IMR-90 (cell line): ENCODE measurements at regions not wholly inside any gene's neighbourhood (a gene's known extent, or its start where the extent isn't known, plus 50 kb on each side); places are given as distances from the start of the nearest gene placed in this dataset.

Experiments
- ATAC-seq: fragments of 200-7000 bp; cut with Tn5 transposase; 2 replicates; pipeline ENCODE4 v1.9.1; 2020; ENCODE audit warnings: low read depth, mild to moderate bottlenecking, moderate library complexity
- BruUV-seq: library from RNA; stranded (reverse); fragments of 400-500 nt; replicated peaks from 2 replicates; lab custom pipeline; 2021; lab: Mats Ljungman, UMichigan
- CTCF ChIA-PET: fragments of 300-600 bp; formaldehyde crosslinking; extraction: SDS; loops from one replicate; lab custom pipeline; 2021; ENCODE audit warnings: antibody characterized with exemption; lab: Yijun Ruan, JAX
- POLR2A ChIA-PET: fragments of 300-600 bp; sonication (Branson Sonifier 250); formaldehyde crosslinking; loops from one replicate; lab custom pipeline; 2022; ENCODE audit warnings: antibody characterized with exemption; ENCODE audit not compliant: unreplicated experiment; lab: Charles Lee
- DNase-seq: peaks from one replicate; pipeline ENCODE4 v3.0.0; 2013
- H2AFZ ChIP-seq: replicated peaks from 2 replicates; pipeline ENCODE3; 2013; ENCODE audit warnings: low read length, mild to moderate bottlenecking; ENCODE audit not compliant: poor library complexity
- H2AK5ac ChIP-seq: 2 replicates; pipeline ENCODE4 v1.6.1; 2013; ENCODE audit warnings: low read depth, low read length, inconsistent platforms
- H2AK9ac ChIP-seq: replicated peaks from 2 replicates; pipeline ENCODE3; 2013; ENCODE audit warnings: mild to moderate bottlenecking, low read depth, low read length, moderate library complexity; ENCODE audit not compliant: poor library complexity
- H2BK120ac ChIP-seq: 2 replicates; pipeline ENCODE4 v1.6.1; 2013; ENCODE audit warnings: low read depth, low read length, inconsistent platforms
- H2BK15ac ChIP-seq: 3 replicates; pipeline ENCODE4 v1.6.1; 2013; ENCODE audit warnings: low read depth, low read length, inconsistent platforms
- H2BK20ac ChIP-seq: 2 replicates; pipeline ENCODE4 v1.6.1; 2013; ENCODE audit warnings: low read depth, mild to moderate bottlenecking, inconsistent platforms, low read length, moderate library complexity
- H2BK5ac ChIP-seq: 2 replicates; pipeline ENCODE4 v1.6.1; 2013; ENCODE audit warnings: mild to moderate bottlenecking, low read depth, low read length, inconsistent platforms; ENCODE audit not compliant: poor library complexity, severe bottlenecking
- H3K14ac ChIP-seq: replicated peaks from 2 replicates; pipeline ENCODE4 v1.6.1; 2013; ENCODE audit warnings: low read depth, low read length, inconsistent platforms
- H3K18ac ChIP-seq: 2 replicates; pipeline ENCODE4 v1.6.1; 2013; ENCODE audit warnings: low read depth, low read length, control low read depth
- H3K23ac ChIP-seq: 2 replicates; pipeline ENCODE4 v1.6.1; 2013; ENCODE audit warnings: low read depth, low read length, inconsistent platforms
- H3K27ac ChIP-seq: 2 replicates; pipeline ENCODE4 v1.5.1; 2013; ENCODE audit warnings: mild to moderate bottlenecking, control low read depth, low read length; ENCODE audit not compliant: insufficient read depth
- H3K27me3 ChIP-seq: 2 replicates; pipeline ENCODE4 v1.6.1; 2013; ENCODE audit warnings: low read length; ENCODE audit not compliant: control insufficient read depth, insufficient read depth
- H3K36me3 ChIP-seq: 2 replicates; pipeline ENCODE4 v1.6.1; 2013; ENCODE audit warnings: low read length, mixed read lengths; ENCODE audit not compliant: control insufficient read depth, insufficient read depth
- H3K4ac ChIP-seq: 2 replicates; pipeline ENCODE4 v1.6.1; 2013; ENCODE audit warnings: low read depth, low read length, inconsistent platforms
- H3K4me1 ChIP-seq: 2 replicates; pipeline ENCODE4 v1.6.1; 2013; ENCODE audit warnings: low read length, mixed read lengths; ENCODE audit not compliant: control insufficient read depth, insufficient read depth
- H3K4me2 ChIP-seq: 2 replicates; pipeline ENCODE4 v1.6.1; 2013; ENCODE audit warnings: low read depth, mild to moderate bottlenecking, control low read depth, low read length, moderate library complexity
- H3K4me3 ChIP-seq: 2 replicates; pipeline ENCODE4 v1.5.1; 2013; ENCODE audit warnings: low read depth, mild to moderate bottlenecking, control low read depth, low read length, moderate library complexity; ENCODE audit not compliant: insufficient read depth
- H3K56ac ChIP-seq: 2 replicates; pipeline ENCODE4 v1.6.1; 2013; ENCODE audit warnings: low read length, inconsistent platforms; ENCODE audit not compliant: insufficient read depth; ENCODE audit errors: extremely low read depth
- H3K79me1 ChIP-seq, 2 experiments: 2 replicates each; pipeline ENCODE4 v1.6.1; 2013; ENCODE audit warnings: low read length in 2 of 2, inconsistent platforms in 1 of 2, low read depth in 1 of 2
- H3K9ac ChIP-seq: 2 replicates; pipeline ENCODE4 v1.6.1; 2013; ENCODE audit warnings: low read depth, low read length, control low read depth
- H3K9me1 ChIP-seq: 2 replicates; pipeline ENCODE4 v1.6.1; 2013; ENCODE audit warnings: low read length, inconsistent platforms; ENCODE audit not compliant: insufficient read depth
- H3K9me3 ChIP-seq: 2 replicates; pipeline ENCODE4 v1.6.1; 2013; ENCODE audit warnings: low read length; ENCODE audit not compliant: control insufficient read depth, insufficient read depth
- H4K20me1 ChIP-seq: 2 replicates; pipeline ENCODE4 v1.6.1; 2013; ENCODE audit warnings: low read length, inconsistent platforms; ENCODE audit not compliant: insufficient read depth
- H4K5ac ChIP-seq: 2 replicates; pipeline ENCODE4 v1.6.1; 2013; ENCODE audit warnings: mild to moderate bottlenecking, low read depth, low read length, control low read depth
- H4K8ac ChIP-seq, 2 experiments: 2 replicates each; pipeline ENCODE4 v1.6.1; 2013; ENCODE audit warnings: low read depth in 2 of 2, low read length in 2 of 2, control low read depth in 1 of 2, inconsistent platforms in 1 of 2
- H4K91ac ChIP-seq: 2 replicates; pipeline ENCODE4 v1.6.1; 2013; ENCODE audit warnings: low read depth, low read length, inconsistent platforms; ENCODE audit not compliant: insufficient read depth
- BHLHE40 ChIP-seq: fragments of 150-350 bp; IDR thresholded peaks from 2 replicates; pipeline ENCODE4 v1.6.1; 2016; ENCODE audit warnings: mild to moderate bottlenecking, low read depth, low read length
- CEBPB ChIP-seq: IDR thresholded peaks from 2 replicates; pipeline ENCODE4 v1.6.1; 2012; ENCODE audit warnings: low read depth, low read length, improper control_type of control experiment
- CHD1 ChIP-seq: IDR thresholded peaks from 2 replicates; pipeline ENCODE4 v1.6.1; 2012; ENCODE audit warnings: low read depth, low read length, improper control_type of control experiment
- CTCF ChIP-seq: conservative IDR thresholded peaks from 2 replicates; pipeline ENCODE4 v1.5.1; 2012; ENCODE audit warnings: mild to moderate bottlenecking, low read depth, low read length, improper control_type of control experiment
- FOS ChIP-seq: fragments of 150-350 bp; IDR thresholded peaks from 2 replicates; pipeline ENCODE4 v1.6.1; 2016; ENCODE audit warnings: low read depth, low read length
- MAFK ChIP-seq: IDR thresholded peaks from 2 replicates; pipeline ENCODE4 v1.6.1; 2012; ENCODE audit warnings: low read depth, low read length, improper control_type of control experiment
- MAZ ChIP-seq: IDR thresholded peaks from 2 replicates; pipeline ENCODE4 v1.6.1; 2012; ENCODE audit warnings: low read depth, mild to moderate bottlenecking, low read length, improper control_type of control experiment, moderate library complexity, borderline replicate concordance
- MXI1 ChIP-seq: IDR thresholded peaks from 2 replicates; pipeline ENCODE4 v1.6.1; 2012; ENCODE audit warnings: low read depth, mild to moderate bottlenecking, low read length, moderate library complexity, borderline replicate concordance
- POLR2A ChIP-seq: IDR thresholded peaks from 2 replicates; pipeline ENCODE4 v1.6.1; 2012; ENCODE audit warnings: mild to moderate bottlenecking, low read depth, low read length
- RAD21 ChIP-seq: IDR thresholded peaks from 2 replicates; pipeline ENCODE4 v1.6.1; 2012; ENCODE audit warnings: low read length, improper control_type of control experiment
- RCOR1 ChIP-seq: IDR thresholded peaks from 2 replicates; pipeline ENCODE4 v1.6.1; 2012; ENCODE audit warnings: mild to moderate bottlenecking, low read length, improper control_type of control experiment; ENCODE audit not compliant: insufficient replicate concordance
- SMC3 ChIP-seq: fragments of 150-350 bp; IDR thresholded peaks from 2 replicates; pipeline ENCODE4 v1.6.1; 2016; ENCODE audit warnings: low read depth, mild to moderate bottlenecking, antibody characterized with exemption, low read length, moderate library complexity
- USF2 ChIP-seq: fragments of 150-350 bp; IDR thresholded peaks from 2 replicates; pipeline ENCODE4 v1.6.1; 2017; ENCODE audit warnings: mild to moderate bottlenecking, antibody characterized with exemption, low read length, low read depth
- WGBS, 2 experiments: methylation state at CpG; one replicate each; pipeline versions ENCODE4 v1.1.5 to v1.1.7; 2013; ENCODE audit warnings: missing lambda C conversion rate in 2 of 2; ENCODE audit not compliant: insufficient read length in 1 of 2; ENCODE audit errors: extremely low coverage in 2 of 2; 5-methylcytosine and 5-hydroxymethylcytosine counted together
- dilution Hi-C: fragments of 300-500 bp; cut with HindIII; formaldehyde crosslinking; loops from one replicate; pipeline ENCODE4 v1.14.3; 2018; ENCODE audit warnings: low sequenced_read_pairs; ENCODE audit not compliant: unreplicated experiment
- in situ Hi-C: fragments of 300-500 bp; cut with MboI; formaldehyde crosslinking; loops from 3 replicates; pipeline ENCODE4 v1.14.3; 2019; ENCODE audit warnings: low sequenced_read_pairs, inconsistent platforms, mixed read lengths
- intact Hi-C: fragments of 100-400 bp; cut with micrococcal nuclease; formaldehyde crosslinking; loops from 2 replicates; pipeline ENCODE4 v1.10.0; 2022

GRCh38 chr12:118742431-118742830 is 238.9 kb upstream of the SRRM4 start:
- H3K9me1 ChIP-seq = no peaks in the 10 kb centered on the region
- H3K4me1 ChIP-seq = no peaks in the 10 kb centered on the region
- no peak overlapping the region for H2AFZ ChIP-seq
- TF ChIP-seq CHD1 = no peak
- TF ChIP-seq CTCF = no peak
- no peak for TF ChIP-seq RCOR1
- TF ChIP-seq MAFK = no peak
- no peak for TF ChIP-seq MAZ
- TF ChIP-seq SMC3 = no peak
- no peak for TF ChIP-seq BHLHE40
- no peak for TF ChIP-seq FOS
- TF ChIP-seq MXI1 = no peak
- TF ChIP-seq RAD21 = no peak
- no peak for TF ChIP-seq CEBPB
- no peak for TF ChIP-seq USF2
- TF ChIP-seq POLR2A = no peak
- no peak overlapping the region for H3K9ac ChIP-seq
- no peak overlapping the region for H3K4ac ChIP-seq
- POLR2A ChIA-PET = no interaction called here
- intact Hi-C loops = no loop called here
- H4K20me1 ChIP-seq = no peaks in the 10 kb centered on the region
- WGBS, 2 experiments = no CpG with 5 or more reads among the region's 3 CpGs
- DNase-seq (no peak), ATAC-seq (no peak)
- no peak overlapping the region for H3K4me3 ChIP-seq
- H3K18ac ChIP-seq = no peak overlapping the region
- no peak overlapping the region for H3K14ac ChIP-seq
- no peaks in the 10 kb centered on the region for H3K27me3 ChIP-seq
- no peak overlapping the region for H2BK20ac ChIP-seq
- H2BK15ac ChIP-seq = no peak overlapping the region
- no peaks in the 10 kb centered on the region for H3K36me3 ChIP-seq
- no peak overlapping the region for H3K27ac ChIP-seq
- CTCF ChIA-PET = no interaction called here
- peaks cover 19% of the 10 kb centered on the region for H3K9me3 ChIP-seq
- no peak overlapping the region for H2AK5ac ChIP-seq
- dilution Hi-C loops = no loop called here
- H3K23ac ChIP-seq = no peak overlapping the region
- BruUV-seq = no TSS peak
- no peak overlapping the region for H2BK120ac ChIP-seq
- H4K91ac ChIP-seq = no peak overlapping the region
- no peak overlapping the region for H2BK5ac ChIP-seq
- H2AK9ac ChIP-seq = no peak overlapping the region
- in situ Hi-C loops = no loop called here
- no peak overlapping the region for H4K8ac ChIP-seq
- H4K5ac ChIP-seq = no peak overlapping the region
- H3K79me1 ChIP-seq = no peaks in the 10 kb centered on the region
- no peak overlapping the region for H3K4me2 ChIP-seq
- H3K56ac ChIP-seq = no peak overlapping the region; the same call in 1 of the 2 replicates
